GM23248 (cell line): ENCODE measurements at regions not wholly inside any gene's neighbourhood (a gene's known extent, or its start where the extent isn't known, plus 50 kb on each side); places are given as distances from the start of the nearest gene placed in this dataset.

Experiments used
- EZH2 ChIP-seq: fragments of 200-600 bp; sonication (generic); IDR thresholded peaks from 2 replicates; pipeline ENCODE4 v1.6.1; 2018; ENCODE audit warnings: antibody characterized with exemption, mild to moderate bottlenecking; ENCODE audit not compliant: insufficient read depth, poor library complexity, severe bottlenecking
- EZH2phosphoT487 ChIP-seq: fragments of 200-600 bp; sonication (generic); IDR thresholded peaks from 2 replicates; pipeline ENCODE4 v1.6.1; 2018; ENCODE audit warnings: antibody characterized with exemption, moderate library complexity, mild to moderate bottlenecking, low read depth; ENCODE audit not compliant: insufficient read depth

DNA sequence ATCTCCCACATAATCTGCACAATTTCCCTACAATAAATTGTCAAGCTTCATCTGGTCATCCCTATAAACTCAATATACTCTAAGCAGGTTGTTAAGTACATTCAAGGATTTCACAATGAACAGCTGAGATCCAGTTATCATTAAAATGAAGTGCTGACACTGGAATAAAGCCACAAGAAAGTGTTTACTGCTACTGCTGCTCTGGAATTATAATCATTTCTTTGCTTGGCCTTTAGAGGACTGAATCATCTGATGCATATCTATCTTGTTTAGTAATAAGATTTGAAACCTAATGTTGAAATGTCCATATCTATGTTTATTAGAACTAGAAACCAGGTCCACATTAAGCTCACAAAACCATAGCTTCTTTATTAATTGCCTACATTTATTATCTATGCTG, 338.6 kb upstream of the ZFP42 start:
- TF ChIP-seq EZH2 = no peak
- TF ChIP-seq EZH2phosphoT487 = no peak
